Trophoblast cell (in vitro differentiated cells and primary cell): ENCODE measurements at regions not wholly inside any gene's neighbourhood (a gene's known extent, or its start where the extent isn't known, plus 50 kb on each side); places are given as distances from the start of the nearest gene placed in this dataset.

Experiments used
- DNase-seq, 2 donors: peaks; one replicate each; pipeline ENCODE4 v3.0.0-alpha.2; 2016
- H2AFZ ChIP-seq: 2 replicates; pipeline ENCODE4 v1.6.1; 2013; ENCODE audit warnings: low read length, moderate library complexity, mild to moderate bottlenecking; ENCODE audit not compliant: insufficient read depth, poor library complexity
- H2AK5ac ChIP-seq: 2 replicates; pipeline ENCODE4 v1.6.1; 2013; ENCODE audit warnings: mild to moderate bottlenecking, low read length
- H2BK120ac ChIP-seq: 2 replicates; pipeline ENCODE4 v1.6.1; 2013; ENCODE audit warnings: low read length, mild to moderate bottlenecking, moderate library complexity; ENCODE audit not compliant: insufficient read depth, poor library complexity
- H2BK12ac ChIP-seq: 2 replicates; pipeline ENCODE4 v1.6.1; 2013; ENCODE audit warnings: mild to moderate bottlenecking, low read length, moderate library complexity
- H2BK5ac ChIP-seq: 2 replicates; pipeline ENCODE4 v1.6.1; 2013; ENCODE audit warnings: low read length, low read depth, moderate library complexity, mild to moderate bottlenecking; ENCODE audit not compliant: poor library complexity
- H3K14ac ChIP-seq: 2 replicates; pipeline ENCODE4 v1.6.1; 2013; ENCODE audit warnings: mild to moderate bottlenecking, low read length
- H3K18ac ChIP-seq: 2 replicates; pipeline ENCODE4 v1.6.1; 2013; ENCODE audit warnings: mild to moderate bottlenecking, low read length
- H3K23ac ChIP-seq: 2 replicates; pipeline ENCODE4 v1.6.1; 2013; ENCODE audit warnings: low read length
- H3K27ac ChIP-seq: 2 replicates; pipeline ENCODE4 v1.5.1; 2013; ENCODE audit warnings: low read depth, mild to moderate bottlenecking, inconsistent platforms, low read length, moderate library complexity
- H3K27me3 ChIP-seq: 2 replicates; pipeline ENCODE4 v1.6.1; 2013; ENCODE audit warnings: inconsistent platforms, mild to moderate bottlenecking, low read length, moderate library complexity; ENCODE audit not compliant: insufficient read depth
- H3K36me3 ChIP-seq, 2 experiments: 1 replicate in 1 of 2; 2 replicates in 1 of 2; pipeline ENCODE4 v1.6.1; 2013; ENCODE audit warnings: low read length in 2 of 2, mild to moderate bottlenecking in 2 of 2, moderate library complexity in 1 of 2; ENCODE audit not compliant: insufficient read depth in 2 of 2, control insufficient read depth in 1 of 2
- H3K4ac ChIP-seq: 2 replicates; pipeline ENCODE4 v1.6.1; 2013; ENCODE audit warnings: low read depth, mild to moderate bottlenecking, low read length, moderate library complexity
- H3K4me1 ChIP-seq, 2 experiments: 1 replicate in 1 of 2; 2 replicates in 1 of 2; pipeline ENCODE4 v1.6.1; 2013; ENCODE audit warnings: low read length in 2 of 2, mild to moderate bottlenecking in 2 of 2, moderate library complexity in 1 of 2; ENCODE audit not compliant: insufficient read depth in 2 of 2, control insufficient read depth in 1 of 2
- H3K4me2 ChIP-seq: 2 replicates; pipeline ENCODE4 v1.6.1; 2013; ENCODE audit warnings: inconsistent platforms, mild to moderate bottlenecking, low read length, moderate library complexity
- H3K4me3 ChIP-seq: 2 replicates; pipeline ENCODE4 v1.5.1; 2013; ENCODE audit warnings: mild to moderate bottlenecking, low read depth, low read length, inconsistent platforms
- H3K79me1 ChIP-seq: one replicate; pipeline ENCODE4 v1.6.1; 2013; ENCODE audit warnings: low read length
- H3K79me2 ChIP-seq: 2 replicates; pipeline ENCODE4 v1.6.1; 2013; ENCODE audit warnings: low read length, mild to moderate bottlenecking; ENCODE audit not compliant: control insufficient read depth, insufficient read depth, poor library complexity
- H3K9ac ChIP-seq: 2 replicates; pipeline ENCODE4 v1.6.1; 2013; ENCODE audit warnings: mild to moderate bottlenecking, low read length
- H3K9me3 ChIP-seq: 2 replicates; pipeline ENCODE4 v1.6.1; 2013; ENCODE audit warnings: low read depth, mild to moderate bottlenecking, control low read depth, inconsistent platforms, low read length; ENCODE audit not compliant: insufficient read depth
- H4K12ac ChIP-seq: 2 replicates; pipeline ENCODE4 v1.6.1; 2013; ENCODE audit warnings: low read depth, mild to moderate bottlenecking, low read length, moderate library complexity
- H4K8ac ChIP-seq: 2 replicates; pipeline ENCODE4 v1.6.1; 2013; ENCODE audit warnings: low read depth, mild to moderate bottlenecking, low read length, moderate library complexity
- H4K91ac ChIP-seq: one replicate; pipeline ENCODE4 v1.6.1; 2013; ENCODE audit warnings: low read depth, mild to moderate bottlenecking, low read length, moderate library complexity
- WGBS: extraction: QIAGEN DNeasy Blood & Tissue Kit; methylation state at CpG from one replicate; pipeline ENCODE4 v1.1.7; 2013; ENCODE audit warnings: missing lambda C conversion rate; ENCODE audit not compliant: insufficient read length, insufficient coverage; ENCODE audit errors: extremely low coverage; 5-methylcytosine and 5-hydroxymethylcytosine counted together

DNA sequence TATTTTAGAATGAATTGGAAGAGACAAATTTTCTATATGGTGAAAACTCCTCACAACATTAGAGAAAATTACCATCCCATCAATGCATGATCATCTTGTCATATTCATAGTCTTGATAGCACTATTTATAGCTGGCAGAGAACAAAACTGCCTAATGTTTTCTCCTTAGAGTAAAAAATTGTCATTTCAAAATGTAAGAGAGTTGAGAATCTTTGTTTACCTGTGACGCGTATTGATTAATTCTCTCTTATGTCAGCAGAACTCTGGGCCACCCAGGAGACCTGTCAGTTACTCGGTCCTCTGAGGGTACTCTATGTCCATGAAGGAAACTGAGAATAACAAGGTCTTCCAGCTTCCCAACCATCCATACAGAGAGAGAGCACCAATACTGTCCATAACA lies 381.4 kb upstream of the ZP4 start:
- no peaks in the 10 kb centered on the region for H3K79me2 ChIP-seq
- no peak for DNase-seq

DNA sequence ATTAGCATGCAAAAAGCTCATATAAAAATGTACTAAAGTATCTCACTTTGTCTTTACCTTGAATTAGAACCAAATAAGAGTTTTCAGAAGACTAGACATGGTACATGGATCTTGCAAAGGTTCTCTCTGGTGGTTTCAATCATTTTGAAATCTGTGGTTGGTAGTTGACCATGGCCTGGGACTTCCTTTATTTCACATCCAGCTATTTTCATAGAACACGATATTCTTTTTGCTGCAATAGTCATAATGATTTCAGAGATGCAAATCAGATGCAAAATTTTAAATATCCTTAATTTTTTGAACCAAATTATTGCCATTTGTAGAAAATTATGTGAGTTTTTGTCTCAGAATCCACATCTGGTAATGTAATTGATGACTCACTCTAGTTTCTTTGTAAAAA lies 375.1 kb upstream of the ZP4 start:
- no peak overlapping the region for H3K9ac ChIP-seq
- no peak overlapping the region for H4K12ac ChIP-seq
- H2BK12ac ChIP-seq: no peak overlapping the region
- H3K27me3 ChIP-seq: no peaks in the 10 kb centered on the region
- H2AFZ ChIP-seq: no peak overlapping the region
- no peaks in the 10 kb centered on the region for H3K79me2 ChIP-seq
- H2AK5ac ChIP-seq: no peak overlapping the region
- no peak overlapping the region for H3K18ac ChIP-seq
- H3K9me3 ChIP-seq: no peaks in the 10 kb centered on the region
- no peak for DNase-seq
- no peak overlapping the region for H3K14ac ChIP-seq
- no peak overlapping the region for H3K4ac ChIP-seq
- no peaks in the 10 kb centered on the region for H3K4me1 ChIP-seq
- no CpG with 5 or more reads among the region's 1 CpG for WGBS
- no peak overlapping the region for H3K27ac ChIP-seq
- no peak overlapping the region for H3K4me2 ChIP-seq
- no peak overlapping the region for H3K4me3 ChIP-seq
- no peaks in the 10 kb centered on the region for H3K79me1 ChIP-seq
- no peak overlapping the region for H2BK120ac ChIP-seq
- H4K8ac ChIP-seq: no peak overlapping the region
- no peak overlapping the region for H3K23ac ChIP-seq
- no peak overlapping the region for H4K91ac ChIP-seq
- no peaks in the 10 kb centered on the region for H3K36me3 ChIP-seq
- H2BK5ac ChIP-seq: no peak overlapping the region

More for the DNA sequence above, 381.4 kb upstream of the ZP4 start:
- Histone ChIP-seq H3K4me2 (no peak overlapping the region), H3K4ac (no peak overlapping the region), H4K91ac (no peak overlapping the region), H3K9ac (no peak overlapping the region), H2AFZ (no peak overlapping the region), H3K9me3 (peaks cover 5% of the 10 kb centered on the region), H3K14ac (no peak overlapping the region), H3K4me3 (no peak overlapping the region), H3K23ac (no peak overlapping the region), H2BK5ac (no peak overlapping the region), H2BK120ac (no peak overlapping the region), H4K12ac (no peak overlapping the region), H2AK5ac (no peak overlapping the region), H3K27ac (no peak overlapping the region), H3K79me1 (no peaks in the 10 kb centered on the region), H3K18ac (no peak overlapping the region), H3K36me3 (no peaks in the 10 kb centered on the region), H4K8ac (no peak overlapping the region), H3K27me3 (no peaks in the 10 kb centered on the region), H3K4me1 (no peaks in the 10 kb centered on the region), H2BK12ac (no peak overlapping the region)
- WGBS: no CpG with 5 or more reads among the region's 3 CpGs

DNA sequence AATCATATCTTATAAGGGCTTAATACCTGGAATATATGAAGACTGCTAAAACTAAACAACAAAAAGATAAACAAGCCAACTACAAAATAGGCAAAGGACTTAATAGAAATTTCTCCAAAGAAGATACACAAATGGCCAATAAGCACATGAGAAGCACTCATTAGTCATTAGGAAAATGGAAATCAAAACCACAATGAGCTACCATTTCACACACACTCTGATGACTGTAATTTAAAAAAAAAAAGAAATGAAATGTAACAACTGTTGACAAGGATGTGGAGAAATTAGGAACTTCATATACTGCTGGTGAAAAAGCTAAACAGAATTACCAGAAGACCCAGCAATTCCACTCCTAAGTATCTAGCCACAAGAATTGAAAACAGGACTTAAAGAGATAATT lies 374.2 kb upstream of the ZP4 start:
- no peak overlapping the region for H2BK120ac ChIP-seq
- H2BK12ac ChIP-seq: no peak overlapping the region
- H4K91ac ChIP-seq: no peak overlapping the region
- no peak overlapping the region for H4K12ac ChIP-seq
- H4K8ac ChIP-seq: no peak overlapping the region
- H3K9me3 ChIP-seq: no peaks in the 10 kb centered on the region
- H3K14ac ChIP-seq: no peak overlapping the region
- H3K23ac ChIP-seq: no peak overlapping the region
- no peak overlapping the region for H2AK5ac ChIP-seq
- H3K27me3 ChIP-seq: no peaks in the 10 kb centered on the region
- H3K79me2 ChIP-seq: no peaks in the 10 kb centered on the region
- no peak overlapping the region for H3K18ac ChIP-seq
- no peak overlapping the region for H3K4ac ChIP-seq
- no peaks in the 10 kb centered on the region for H3K4me1 ChIP-seq
- H3K9ac ChIP-seq: no peak overlapping the region
- DNase-seq: no peak
- no peak overlapping the region for H2AFZ ChIP-seq
- no peak overlapping the region for H3K4me2 ChIP-seq
- H2BK5ac ChIP-seq: no peak overlapping the region
- no peaks in the 10 kb centered on the region for H3K36me3 ChIP-seq
- H3K4me3 ChIP-seq: no peak overlapping the region
- no peaks in the 10 kb centered on the region for H3K79me1 ChIP-seq
- H3K27ac ChIP-seq: no peak overlapping the region

DNA sequence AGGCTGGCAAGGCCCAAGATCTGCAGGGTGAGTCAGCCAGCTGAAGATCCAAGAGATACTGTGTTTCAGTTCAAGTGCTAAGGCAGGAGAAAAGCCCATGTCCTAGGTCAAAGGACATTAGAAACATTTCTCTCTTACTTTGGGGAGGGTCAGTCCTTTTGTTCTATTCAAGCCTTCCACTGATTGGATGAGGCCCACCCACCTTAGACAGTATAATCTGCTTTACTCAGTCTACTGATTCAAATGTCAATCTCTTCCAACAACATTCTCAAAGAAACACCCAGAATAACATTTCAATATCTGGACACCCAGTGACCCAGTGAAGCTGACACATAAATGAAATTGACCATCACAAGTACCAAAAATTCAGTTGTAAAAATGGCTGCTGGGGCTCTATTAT lies 367.8 kb upstream of the ZP4 start:
- H4K8ac ChIP-seq: no peak overlapping the region
- H3K9ac ChIP-seq: no peak overlapping the region
- H3K9me3 ChIP-seq: no peaks in the 10 kb centered on the region
- no peak overlapping the region for H3K14ac ChIP-seq
- no peak overlapping the region for H4K12ac ChIP-seq
- no peak overlapping the region for H3K4me2 ChIP-seq
- no peaks in the 10 kb centered on the region for H3K27me3 ChIP-seq
- H3K23ac ChIP-seq: no peak overlapping the region
- H3K36me3 ChIP-seq: no peaks in the 10 kb centered on the region
- H3K79me2 ChIP-seq: no peaks in the 10 kb centered on the region
- H2BK5ac ChIP-seq: no peak overlapping the region
- H2BK120ac ChIP-seq: no peak overlapping the region
- no peak overlapping the region for H3K4ac ChIP-seq
- H2AFZ ChIP-seq: no peak overlapping the region
- H2BK12ac ChIP-seq: no peak overlapping the region
- H3K18ac ChIP-seq: no peak overlapping the region
- no peak for DNase-seq
- H3K27ac ChIP-seq: no peak overlapping the region
- H3K4me3 ChIP-seq: no peak overlapping the region
- H3K79me1 ChIP-seq: no peaks in the 10 kb centered on the region
- no peaks in the 10 kb centered on the region for H3K4me1 ChIP-seq
- no peak overlapping the region for H4K91ac ChIP-seq
- H2AK5ac ChIP-seq: no peak overlapping the region
